Activated CD4-positive, alpha-beta memory T cell treated with anti-CD3 and anti-CD28 coated beads, Interleukin-2, amount 10 ng/mL, durations not matched to agents 7 days and 5 days (primary cell): ENCODE measurements at regions not wholly inside any gene's neighbourhood (a gene's known extent, or its start where the extent isn't known, plus 50 kb on each side); places are given as distances from the start of the nearest gene placed in this dataset.

ENCODE experiments used
- CTCF ChIA-PET: fragments of 350-600 bp; sonication (Branson Sonifier 250); formaldehyde crosslinking; loops from one replicate; lab custom pipeline; 2021; ENCODE audit warnings: antibody characterized with exemption, inconsistent platforms; lab: Charles Lee
- POLR2A ChIA-PET: fragments of 350-600 bp; sonication (Branson Sonifier 250); formaldehyde crosslinking; loops from one replicate; lab custom pipeline; 2021; ENCODE audit warnings: antibody characterized with exemption; lab: Charles Lee
- DNase-seq: peaks from one replicate; pipeline ENCODE4 v3.0.0-alpha.2; 2020
- H3K27ac Mint-ChIP-seq: one replicate; pipeline ENCODE4 v1.8.0; 2021; ENCODE audit warnings: mild to moderate bottlenecking, mixed read lengths
- H3K27me3 Mint-ChIP-seq: one replicate; pipeline ENCODE4 v1.8.0; 2021; ENCODE audit warnings: mixed read lengths
- H3K36me3 Mint-ChIP-seq: one replicate; pipeline ENCODE4 v1.8.0; 2021; ENCODE audit warnings: low read depth, mixed read lengths
- H3K4me1 Mint-ChIP-seq: one replicate; pipeline ENCODE4 v1.8.0; 2021; ENCODE audit warnings: mixed read lengths
- H3K4me3 Mint-ChIP-seq: one replicate; pipeline ENCODE4 v1.8.0; 2021; ENCODE audit warnings: mild to moderate bottlenecking, mixed read lengths
- H3K9me3 Mint-ChIP-seq: one replicate; pipeline ENCODE4 v1.8.0; 2021; ENCODE audit warnings: mixed read lengths

DNA sequence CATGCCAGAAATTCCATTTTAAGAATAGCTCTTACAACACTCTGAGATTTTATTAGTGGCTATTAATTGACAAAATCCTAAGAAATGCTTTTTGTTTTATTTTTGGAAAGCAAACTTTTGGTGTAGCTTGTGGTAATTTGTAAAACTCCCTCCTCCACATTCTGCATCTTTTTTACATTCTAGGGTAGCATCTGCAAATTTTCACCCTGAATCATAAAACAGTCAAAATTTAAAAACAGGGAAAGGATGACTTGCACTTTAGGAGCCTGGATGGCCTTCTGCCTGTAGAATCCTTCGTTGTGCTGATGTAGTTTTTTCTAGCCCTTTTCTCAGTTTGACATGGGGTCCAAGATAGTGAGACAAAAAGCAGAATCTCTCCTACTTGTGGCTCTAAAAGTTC is 316.1 kb downstream of the ADRA2A start:
- H3K4me3 Mint-ChIP-seq = no peak overlapping the region
- no peaks in the 10 kb centered on the region for H3K36me3 Mint-ChIP-seq
- no peak for DNase-seq
- ChIA-PET POLR2A (no interaction called here), CTCF (no interaction called here)
- H3K27me3 Mint-ChIP-seq = no peaks in the 10 kb centered on the region
- no peaks in the 10 kb centered on the region for H3K4me1 Mint-ChIP-seq
- no peaks in the 10 kb centered on the region for H3K9me3 Mint-ChIP-seq
- no peak overlapping the region for H3K27ac Mint-ChIP-seq

GRCh38 chr10:111410740-111411139 is 333.9 kb downstream of the ADRA2A start:
- no peaks in the 10 kb centered on the region for H3K27me3 Mint-ChIP-seq
- POLR2A ChIA-PET = no interaction called here

GRCh38 chr10:111425459-111425858 is 348.6 kb downstream of the ADRA2A start:
- no peak overlapping the region for H3K4me3 Mint-ChIP-seq
- H3K9me3 Mint-ChIP-seq = no peaks in the 10 kb centered on the region
- H3K4me1 Mint-ChIP-seq = no peaks in the 10 kb centered on the region
- POLR2A ChIA-PET = no interaction called here
- no peaks in the 10 kb centered on the region for H3K27me3 Mint-ChIP-seq
- no peak for DNase-seq
- no peak overlapping the region for H3K27ac Mint-ChIP-seq
- H3K36me3 Mint-ChIP-seq = no peaks in the 10 kb centered on the region
- CTCF ChIA-PET = no interaction called here

More at GRCh38 chr10:111410740-111411139, 333.9 kb downstream of the ADRA2A start:
- Mint-ChIP-seq H3K27ac (no peak overlapping the region), H3K9me3 (no peaks in the 10 kb centered on the region), H3K4me1 (no peaks in the 10 kb centered on the region), H3K36me3 (no peaks in the 10 kb centered on the region), H3K4me3 (no peak overlapping the region)
- CTCF ChIA-PET = no interaction called here
- DNase-seq = no peak

GRCh38 chr10:111429288-111430028 is 352.6 kb downstream of the ADRA2A start:
- POLR2A ChIA-PET = no interaction called here
- DNase-seq = no peak
- Mint-ChIP-seq H3K27me3 (no peaks in the 10 kb centered on the region), H3K27ac (no peak overlapping the region), H3K4me1 (no peaks in the 10 kb centered on the region), H3K4me3 (no peak overlapping the region), H3K36me3 (no peaks in the 10 kb centered on the region), H3K9me3 (no peaks in the 10 kb centered on the region)
- CTCF ChIA-PET = no interaction called here

DNA sequence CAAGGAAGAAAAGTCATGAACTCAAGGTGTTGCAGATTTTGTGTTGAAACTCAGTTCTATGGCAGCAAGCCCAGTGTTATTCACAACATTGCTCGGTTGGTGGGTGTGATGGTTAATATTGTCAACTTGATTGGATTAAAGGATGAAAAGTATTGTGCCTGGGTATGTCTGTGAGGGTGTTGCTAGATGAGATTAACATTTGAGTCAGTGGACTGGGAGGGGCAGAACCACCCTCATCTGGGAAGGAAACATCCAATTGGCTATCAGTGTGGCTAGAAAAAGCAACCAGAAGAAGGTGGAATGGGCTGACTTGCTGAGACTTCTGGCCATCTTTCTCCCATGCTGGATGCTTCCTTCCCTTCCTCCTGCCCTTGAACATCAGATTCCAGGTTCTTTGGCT is 353.2 kb downstream of the ADRA2A start:
- H3K27me3 Mint-ChIP-seq = no peaks in the 10 kb centered on the region
- ChIA-PET CTCF (no interaction called here), POLR2A (no interaction called here)
- H3K4me1 Mint-ChIP-seq = no peaks in the 10 kb centered on the region
- H3K27ac Mint-ChIP-seq = no peak overlapping the region
- no peaks in the 10 kb centered on the region for H3K9me3 Mint-ChIP-seq
- no peak for DNase-seq
- no peaks in the 10 kb centered on the region for H3K36me3 Mint-ChIP-seq
- H3K4me3 Mint-ChIP-seq = no peak overlapping the region

- H3K4me1 Mint-ChIP-seq = no peaks in the 10 kb centered on the region
- H3K9me3 Mint-ChIP-seq = no peaks in the 10 kb centered on the region
- no peak for DNase-seq
- no peaks in the 10 kb centered on the region for H3K36me3 Mint-ChIP-seq
- H3K4me3 Mint-ChIP-seq = no peak overlapping the region
- POLR2A ChIA-PET = no interaction called here
- no peak overlapping the region for H3K27ac Mint-ChIP-seq
- H3K27me3 Mint-ChIP-seq = no peaks in the 10 kb centered on the region
- CTCF ChIA-PET = no interaction called here
Measured at GRCh38 chr10:111432588-111432987, 355.8 kb downstream of the ADRA2A start.

DNA sequence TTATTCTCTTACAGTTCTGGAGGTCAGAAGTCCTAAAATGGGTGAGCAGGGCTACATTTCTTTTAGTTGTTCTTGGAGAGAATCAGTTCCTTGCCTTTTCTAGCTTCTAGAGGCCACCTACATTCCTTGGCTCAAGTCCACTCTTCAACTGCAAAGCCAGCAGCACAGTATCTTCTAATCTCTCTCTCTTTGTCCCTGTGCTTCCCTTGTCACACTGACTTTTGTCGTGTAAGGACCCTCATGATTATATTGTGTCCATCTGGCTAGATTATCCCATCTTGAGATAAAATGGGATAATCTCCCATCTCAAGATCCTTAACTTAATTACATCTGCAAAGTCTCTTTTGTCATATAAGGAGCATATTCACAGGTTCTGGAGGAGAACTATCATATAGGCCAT is 359.0 kb downstream of the ADRA2A start:
- Mint-ChIP-seq H3K4me1 (no peaks in the 10 kb centered on the region), H3K27me3 (no peaks in the 10 kb centered on the region)

DNA sequence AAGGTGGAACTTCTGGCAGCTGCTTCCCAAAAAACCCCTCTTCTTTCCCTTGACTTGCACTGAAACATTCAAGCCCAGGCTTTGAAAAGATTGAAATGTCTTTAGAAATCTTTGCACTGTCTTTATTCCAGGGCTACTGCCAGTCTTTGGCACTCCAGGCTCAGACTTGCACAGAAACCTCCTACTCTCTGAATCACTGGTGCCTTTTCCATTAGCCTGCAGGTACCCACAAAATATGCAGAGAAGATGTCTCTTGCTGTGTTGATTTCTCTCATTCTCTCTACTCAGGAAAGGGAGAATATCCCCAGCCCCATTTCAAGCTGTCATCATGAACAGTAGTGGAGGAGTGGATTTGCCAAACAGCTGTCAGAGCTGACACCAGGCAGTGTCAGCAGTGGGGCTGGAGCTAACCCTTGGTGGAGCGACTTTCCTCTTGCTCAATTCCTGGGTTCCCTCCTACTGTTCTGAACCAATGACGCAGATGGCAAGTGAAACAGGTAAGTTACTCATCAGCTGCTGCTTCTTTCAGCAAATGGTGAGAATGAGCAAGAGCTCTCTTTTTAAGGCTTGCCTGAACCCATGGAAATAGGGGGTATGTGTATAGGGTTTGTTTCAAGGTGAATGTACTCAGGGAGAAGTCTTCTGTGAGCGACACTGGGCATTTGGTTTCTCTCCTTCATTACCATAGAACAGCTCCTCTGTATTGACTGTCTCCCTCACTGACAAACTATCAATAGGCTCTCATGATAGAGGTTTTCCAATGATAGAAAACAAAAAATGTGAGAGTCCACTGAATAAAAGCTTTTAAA is 362.4 kb downstream of the ADRA2A start:
- no peaks in the 10 kb centered on the region for H3K9me3 Mint-ChIP-seq
- H3K36me3 Mint-ChIP-seq = no peaks in the 10 kb centered on the region
- no peak for DNase-seq
- POLR2A ChIA-PET = interaction anchor here (0.7 kb wide), 1 partner anchor 13 kb away, joined by 3 read pairs; no protein-coding TSS in a partner anchor
- H3K4me3 Mint-ChIP-seq = no peak overlapping the region
- no peaks in the 10 kb centered on the region for H3K27me3 Mint-ChIP-seq
- H3K27ac Mint-ChIP-seq = no peak overlapping the region
- CTCF ChIA-PET = no interaction called here
- H3K4me1 Mint-ChIP-seq = no peaks in the 10 kb centered on the region

More for the DNA sequence above, 359.0 kb downstream of the ADRA2A start:
- no peak overlapping the region for H3K4me3 Mint-ChIP-seq
- no peak overlapping the region for H3K27ac Mint-ChIP-seq
- DNase-seq = no peak
- H3K9me3 Mint-ChIP-seq = no peaks in the 10 kb centered on the region
- CTCF ChIA-PET = no interaction called here
- POLR2A ChIA-PET = no interaction called here
- H3K36me3 Mint-ChIP-seq = no peaks in the 10 kb centered on the region

GRCh38 chr10:111440501-111440900 is 363.7 kb downstream of the ADRA2A start:
- POLR2A ChIA-PET = no interaction called here
- Mint-ChIP-seq H3K27ac (no peak overlapping the region), H3K4me3 (no peak overlapping the region), H3K9me3 (no peaks in the 10 kb centered on the region), H3K27me3 (no peaks in the 10 kb centered on the region), H3K36me3 (no peaks in the 10 kb centered on the region), H3K4me1 (no peaks in the 10 kb centered on the region)
- CTCF ChIA-PET = no interaction called here
- no peak for DNase-seq

- no peak overlapping the region for H3K4me3 Mint-ChIP-seq
- DNase-seq = no peak
- no peaks in the 10 kb centered on the region for H3K27me3 Mint-ChIP-seq
- ChIA-PET CTCF (no interaction called here), POLR2A (no interaction called here)
- no peaks in the 10 kb centered on the region for H3K36me3 Mint-ChIP-seq
- no peaks in the 10 kb centered on the region for H3K4me1 Mint-ChIP-seq
- no peak overlapping the region for H3K27ac Mint-ChIP-seq
- H3K9me3 Mint-ChIP-seq = no peaks in the 10 kb centered on the region
Measured at GRCh38 chr10:111445667-111446066, 368.8 kb downstream of the ADRA2A start.

DNA sequence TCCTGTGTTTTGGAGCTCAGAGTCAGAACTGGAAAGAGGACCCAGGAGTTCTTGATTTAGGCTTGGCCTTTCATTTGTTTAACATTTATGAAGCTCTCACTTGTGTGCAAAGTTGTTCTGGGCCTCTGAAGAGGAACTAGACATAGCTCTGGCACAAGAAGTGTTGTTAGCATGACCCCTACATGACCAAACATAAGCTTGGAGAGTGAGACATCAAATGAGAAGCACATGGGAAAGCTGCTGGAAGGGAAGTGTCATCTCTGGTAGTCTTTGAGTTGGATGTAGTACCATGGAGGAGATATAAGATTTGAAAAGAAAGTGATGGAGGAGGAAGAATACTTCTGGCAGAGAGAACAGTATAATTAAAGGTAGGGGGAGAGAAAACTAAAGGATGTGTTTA is 370.1 kb downstream of the ADRA2A start:
- CTCF ChIA-PET = no interaction called here
- Mint-ChIP-seq H3K27me3 (no peaks in the 10 kb centered on the region), H3K27ac (no peak overlapping the region), H3K36me3 (no peaks in the 10 kb centered on the region), H3K4me1 (no peaks in the 10 kb centered on the region), H3K9me3 (no peaks in the 10 kb centered on the region), H3K4me3 (no peak overlapping the region)
- DNase-seq = no peak
- POLR2A ChIA-PET = no interaction called here

GRCh38 chr10:111452153-111452552 is 375.3 kb downstream of the ADRA2A start:
- POLR2A ChIA-PET = no interaction called here
- DNase-seq = no peak
- CTCF ChIA-PET = no interaction called here
- no peaks in the 10 kb centered on the region for H3K9me3 Mint-ChIP-seq
- H3K4me1 Mint-ChIP-seq = no peaks in the 10 kb centered on the region
- no peaks in the 10 kb centered on the region for H3K36me3 Mint-ChIP-seq
- no peaks in the 10 kb centered on the region for H3K27me3 Mint-ChIP-seq
- no peak overlapping the region for H3K27ac Mint-ChIP-seq
- H3K4me3 Mint-ChIP-seq = no peak overlapping the region

- no peaks in the 10 kb centered on the region for H3K4me1 Mint-ChIP-seq
- H3K36me3 Mint-ChIP-seq = no peaks in the 10 kb centered on the region
- no peaks in the 10 kb centered on the region for H3K27me3 Mint-ChIP-seq
- H3K27ac Mint-ChIP-seq = no peak overlapping the region
- ChIA-PET POLR2A (no interaction called here), CTCF (no interaction called here)
- H3K4me3 Mint-ChIP-seq = no peak overlapping the region
- H3K9me3 Mint-ChIP-seq = no peaks in the 10 kb centered on the region
- no peak for DNase-seq
Measured at GRCh38 chr10:111455776-111456426, 379.1 kb downstream of the ADRA2A start.
